IPS-20b (cell line): ENCODE measurements at regions not wholly inside any gene's neighbourhood (a gene's known extent, or its start where the extent isn't known, plus 50 kb on each side); places are given as distances from the start of the nearest gene placed in this dataset.

Source experiments
- H3K27ac ChIP-seq: one replicate; pipeline ENCODE4 v1.5.1; 2013; ENCODE audit warnings: low read length
- H3K27me3 ChIP-seq: 2 replicates; pipeline ENCODE4 v1.6.1; 2013; ENCODE audit warnings: mild to moderate bottlenecking, low read length, inconsistent platforms; ENCODE audit not compliant: insufficient read depth
- H3K36me3 ChIP-seq: 2 replicates; pipeline ENCODE4 v1.6.1; 2013; ENCODE audit warnings: low read depth, mild to moderate bottlenecking, inconsistent platforms, low read length, moderate library complexity; ENCODE audit not compliant: insufficient read depth
- H3K4me1 ChIP-seq: 2 replicates; pipeline ENCODE4 v1.6.1; 2013; ENCODE audit warnings: mild to moderate bottlenecking, control low read depth, inconsistent platforms, low read length, moderate library complexity; ENCODE audit not compliant: insufficient read depth
- H3K4me3 ChIP-seq: 2 replicates; pipeline ENCODE4 v1.5.1; 2013; ENCODE audit warnings: mild to moderate bottlenecking, low read length, inconsistent platforms
- H3K9ac ChIP-seq: 2 replicates; pipeline ENCODE4 v1.6.1; 2013; ENCODE audit warnings: low read depth, mild to moderate bottlenecking, inconsistent platforms, low read length, moderate library complexity
- H3K9me3 ChIP-seq: 2 replicates; pipeline ENCODE4 v1.6.1; 2013; ENCODE audit warnings: mild to moderate bottlenecking, low read depth, low read length, inconsistent platforms; ENCODE audit not compliant: insufficient read depth

DNA sequence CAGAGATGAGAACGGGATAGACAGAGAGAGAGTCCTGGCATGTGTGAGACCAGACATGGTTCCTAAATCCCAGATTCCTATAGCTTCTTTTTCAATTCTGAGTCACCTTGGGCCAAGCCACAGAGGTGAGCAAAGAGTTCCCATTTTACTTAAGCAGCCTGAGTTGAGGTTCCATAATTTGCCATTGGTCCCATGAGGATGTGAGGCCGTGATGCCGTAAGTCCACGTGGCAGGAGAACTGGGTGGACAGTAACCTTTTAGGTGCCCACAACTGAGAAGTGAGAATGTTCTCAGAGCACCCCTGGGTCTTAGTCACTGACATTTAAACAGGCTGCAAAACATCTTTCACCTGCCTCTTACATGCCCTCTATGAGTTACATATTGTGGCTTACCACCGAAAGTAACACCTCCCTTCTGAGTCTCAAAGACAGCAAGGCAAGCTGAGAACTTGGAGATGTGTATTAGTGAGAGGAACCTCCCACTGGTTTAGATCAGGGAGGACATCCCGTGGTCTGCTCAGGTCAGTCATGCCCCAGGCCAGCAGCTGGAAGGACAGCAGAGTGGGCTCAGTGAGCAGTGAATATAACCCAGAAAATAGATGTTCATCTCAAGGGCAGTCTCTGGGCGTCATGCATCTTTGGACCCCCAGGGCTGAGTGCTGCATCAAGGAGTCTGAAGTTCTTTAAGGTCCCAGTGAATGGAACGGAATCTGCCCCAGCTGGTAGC, 127.9 kb upstream of the LGALSL start:
- Histone ChIP-seq H3K9ac (no peak overlapping the region), H3K27ac (no peak overlapping the region), H3K4me3 (no peak overlapping the region), H3K27me3 (no peaks in the 10 kb centered on the region), H3K36me3 (no peaks in the 10 kb centered on the region), H3K9me3 (no peaks in the 10 kb centered on the region), H3K4me1 (peaks cover 19% of the 10 kb centered on the region)

DNA sequence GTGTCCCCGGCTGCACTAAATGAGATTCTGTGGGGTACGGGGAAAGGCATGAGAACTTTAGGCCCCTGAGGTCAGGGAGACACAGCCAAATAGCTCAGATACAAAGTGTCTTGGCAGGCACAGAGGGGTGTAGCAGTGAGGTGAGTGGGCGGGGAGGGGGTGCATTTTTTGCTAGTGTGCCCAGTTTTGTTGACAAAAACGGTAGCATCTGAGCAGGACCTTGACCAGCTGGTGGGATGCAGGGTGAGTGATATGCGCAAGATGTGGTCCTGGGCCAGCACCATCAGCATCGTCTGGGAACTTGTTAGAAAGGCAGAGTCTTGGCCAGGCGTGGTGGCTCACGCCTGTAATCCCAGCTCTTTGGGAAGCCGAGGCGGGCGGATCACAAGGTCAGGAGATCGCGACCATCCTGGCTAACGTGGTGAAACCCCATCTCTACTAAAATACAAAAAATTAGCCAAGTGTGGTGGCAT, 127.3 kb upstream of the LGALSL start:
- Histone ChIP-seq H3K4me1 (peaks cover 25% of the 10 kb centered on the region), H3K27ac (no peak overlapping the region), H3K9ac (no peak overlapping the region), H3K27me3 (no peaks in the 10 kb centered on the region), H3K9me3 (no peaks in the 10 kb centered on the region), H3K36me3 (no peaks in the 10 kb centered on the region), H3K4me3 (no peak overlapping the region)

DNA sequence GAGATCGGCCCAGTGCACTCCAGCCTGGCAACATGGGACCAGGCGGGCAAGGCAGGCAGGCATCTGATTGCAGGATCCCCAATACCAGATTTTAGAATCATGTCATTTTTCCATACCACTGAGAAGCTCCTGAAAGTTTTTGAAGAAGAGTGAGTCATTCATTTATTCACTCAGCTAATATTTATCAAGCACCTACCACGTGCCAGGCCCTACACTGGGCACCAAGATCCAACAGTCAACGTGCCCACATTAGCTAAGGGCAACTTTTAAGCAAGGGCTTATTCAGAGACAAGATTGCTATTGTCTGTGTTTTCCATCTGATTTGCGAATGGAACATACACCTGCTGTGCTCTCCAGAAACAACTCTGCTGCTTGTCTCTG, 126.8 kb upstream of the LGALSL start:
- no peaks in the 10 kb centered on the region for H3K27me3 ChIP-seq
- peaks cover 30% of the 10 kb centered on the region for H3K4me1 ChIP-seq
- H3K36me3 ChIP-seq, result no peaks in the 10 kb centered on the region
- no peak overlapping the region for H3K4me3 ChIP-seq
- no peaks in the 10 kb centered on the region for H3K9me3 ChIP-seq
- no peak overlapping the region for H3K9ac ChIP-seq
- no peak overlapping the region for H3K27ac ChIP-seq

DNA sequence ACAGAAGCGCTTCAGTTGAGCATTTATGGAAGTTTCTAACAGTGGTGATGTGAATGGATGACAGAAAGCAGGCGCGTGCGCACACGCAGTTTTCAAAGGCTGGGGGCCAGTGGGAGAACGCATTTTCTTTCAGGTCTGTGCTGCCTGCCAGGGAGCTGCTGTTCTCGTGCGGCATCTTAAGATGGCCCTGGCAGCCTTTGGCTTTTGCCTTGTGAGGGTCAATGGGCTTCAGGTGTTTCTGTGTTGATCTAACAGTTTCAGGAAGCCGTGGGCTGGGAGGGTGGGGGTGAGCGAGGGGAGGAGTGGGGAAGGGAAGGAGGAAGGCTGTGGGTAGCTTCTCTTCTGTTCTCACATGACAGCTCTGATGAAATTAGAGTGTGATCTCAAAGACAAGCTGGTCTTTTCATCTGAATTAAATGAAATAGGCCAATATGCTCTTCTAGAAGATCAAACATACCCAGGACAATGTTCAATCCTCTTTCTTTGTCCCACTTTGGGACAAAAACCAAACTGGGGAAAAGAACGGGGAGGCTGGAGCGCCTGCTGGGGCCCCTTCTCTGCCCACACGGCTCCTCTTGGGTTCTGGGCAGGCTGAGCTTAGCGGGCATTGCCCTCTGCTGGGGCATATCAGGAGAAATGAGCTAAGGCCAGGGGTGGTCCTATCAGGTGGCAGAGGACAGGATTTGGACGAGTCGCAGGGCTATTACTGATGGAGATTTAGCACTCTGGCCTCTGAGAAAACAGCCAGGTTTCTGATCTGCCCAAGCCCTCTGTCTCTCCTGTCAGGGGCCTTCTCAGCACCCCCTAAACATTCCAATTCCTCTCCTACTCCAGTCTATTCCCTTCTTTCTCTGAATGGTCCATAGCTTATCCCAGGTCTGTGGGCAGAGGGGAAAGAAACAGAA, 126.2 kb upstream of the LGALSL start:
- Histone ChIP-seq H3K9me3 (no peaks in the 10 kb centered on the region), H3K27ac (no peak overlapping the region), H3K4me3 (no peak overlapping the region), H3K9ac (no peak overlapping the region), H3K27me3 (no peaks in the 10 kb centered on the region), H3K4me1 (peaks cover 30% of the 10 kb centered on the region), H3K36me3 (no peaks in the 10 kb centered on the region)

DNA sequence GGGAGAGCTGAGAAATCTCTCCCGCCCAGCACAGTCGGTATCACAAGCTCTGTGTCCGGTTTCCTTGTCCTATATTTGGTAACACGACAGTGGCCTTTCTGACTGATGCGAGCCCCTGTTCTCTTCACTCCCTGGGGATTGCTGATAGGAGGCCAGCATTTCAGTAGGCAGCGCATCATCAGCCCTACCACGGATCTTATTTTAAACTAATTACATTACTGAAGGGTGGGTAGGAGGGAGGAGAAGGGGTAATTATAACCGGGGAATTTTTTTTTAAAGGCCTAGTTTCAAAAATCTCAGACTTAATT, 125.6 kb upstream of the LGALSL start:
- H3K27me3 ChIP-seq, result no peaks in the 10 kb centered on the region
- H3K4me1 ChIP-seq, result peaks cover 27% of the 10 kb centered on the region
- no peak overlapping the region for H3K9ac ChIP-seq
- no peaks in the 10 kb centered on the region for H3K9me3 ChIP-seq
- no peak overlapping the region for H3K4me3 ChIP-seq
- no peaks in the 10 kb centered on the region for H3K36me3 ChIP-seq
- H3K27ac ChIP-seq, result no peak overlapping the region

DNA sequence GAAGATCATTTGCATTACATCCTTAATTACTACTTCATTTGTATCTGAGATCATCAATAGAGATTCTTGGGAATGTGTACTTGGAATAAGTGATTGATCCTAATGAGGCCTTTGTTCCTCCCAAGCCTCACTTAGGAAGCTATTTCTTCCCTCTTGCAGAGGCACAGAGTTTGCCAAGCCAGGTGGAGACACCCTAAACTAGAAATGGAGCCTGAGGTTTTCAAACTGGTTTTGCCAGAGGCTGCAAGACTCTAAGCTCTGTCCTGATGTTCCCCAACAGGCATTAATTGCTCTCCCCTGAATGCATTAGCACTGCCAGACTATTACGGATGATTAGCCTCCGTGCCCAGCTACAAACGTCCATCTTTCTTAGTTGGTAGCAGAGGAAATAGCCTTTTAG, 125.2 kb upstream of the LGALSL start:
- Histone ChIP-seq H3K9ac (no peak overlapping the region), H3K9me3 (no peaks in the 10 kb centered on the region), H3K36me3 (no peaks in the 10 kb centered on the region), H3K4me3 (no peak overlapping the region), H3K27me3 (no peaks in the 10 kb centered on the region), H3K27ac (no peak overlapping the region), H3K4me1 (peaks cover 27% of the 10 kb centered on the region)

- no peaks in the 10 kb centered on the region for H3K27me3 ChIP-seq
- no peak overlapping the region for H3K4me3 ChIP-seq
- H3K36me3 ChIP-seq, result no peaks in the 10 kb centered on the region
- no peak overlapping the region for H3K9ac ChIP-seq
- no peaks in the 10 kb centered on the region for H3K9me3 ChIP-seq
- H3K27ac ChIP-seq, result no peak overlapping the region
- H3K4me1 ChIP-seq, result peaks cover 27% of the 10 kb centered on the region
Observed at GRCh38 chr2:64329848-64330247, 124.1 kb upstream of the LGALSL start.

GRCh38 chr2:64330281-64331113, 123.5 kb upstream of the LGALSL start:
- no peak overlapping the region for H3K4me3 ChIP-seq
- H3K27ac ChIP-seq, result no peak overlapping the region
- H3K4me1 ChIP-seq, result peaks cover 27% of the 10 kb centered on the region
- H3K27me3 ChIP-seq, result no peaks in the 10 kb centered on the region
- H3K36me3 ChIP-seq, result no peaks in the 10 kb centered on the region
- H3K9me3 ChIP-seq, result no peaks in the 10 kb centered on the region
- H3K9ac ChIP-seq, result peak overlapping the region; percentile 62; the same call in 1 of the 2 replicates

DNA sequence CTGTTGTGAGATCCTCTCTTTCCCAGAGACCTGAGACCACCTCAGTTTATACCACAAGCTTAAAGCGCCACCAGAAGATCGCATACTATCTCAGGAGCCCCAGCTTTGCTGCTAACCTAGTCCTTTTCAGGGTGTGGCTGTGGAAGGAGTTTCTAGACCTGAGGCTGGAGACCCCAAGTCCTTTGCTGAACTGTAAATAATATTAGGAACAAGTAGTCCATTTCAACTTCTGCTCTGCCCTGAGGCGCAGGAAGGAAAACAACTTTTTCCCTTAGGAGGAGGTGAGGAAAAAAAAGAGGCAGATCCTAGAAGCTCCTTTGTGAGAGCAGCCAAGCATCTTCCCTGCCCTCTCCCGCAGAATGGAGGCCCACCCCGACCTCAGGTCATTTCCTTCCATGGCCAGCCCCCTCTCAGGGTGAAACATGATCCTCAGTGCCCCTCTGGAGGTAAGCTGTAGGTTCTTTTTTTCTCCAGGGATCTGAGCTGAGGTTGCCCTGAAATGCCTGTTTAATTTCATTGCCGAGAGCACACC, 122.8 kb upstream of the LGALSL start:
- Histone ChIP-seq H3K4me3 (peak overlapping the region; percentile 44; the same call in 1 of the 2 replicates), H3K9ac (peak overlapping the region; percentile 61; the same call in 1 of the 2 replicates), H3K27me3 (no peaks in the 10 kb centered on the region), H3K4me1 (peaks cover 27% of the 10 kb centered on the region), H3K27ac (no peak overlapping the region), H3K9me3 (no peaks in the 10 kb centered on the region), H3K36me3 (no peaks in the 10 kb centered on the region)

DNA sequence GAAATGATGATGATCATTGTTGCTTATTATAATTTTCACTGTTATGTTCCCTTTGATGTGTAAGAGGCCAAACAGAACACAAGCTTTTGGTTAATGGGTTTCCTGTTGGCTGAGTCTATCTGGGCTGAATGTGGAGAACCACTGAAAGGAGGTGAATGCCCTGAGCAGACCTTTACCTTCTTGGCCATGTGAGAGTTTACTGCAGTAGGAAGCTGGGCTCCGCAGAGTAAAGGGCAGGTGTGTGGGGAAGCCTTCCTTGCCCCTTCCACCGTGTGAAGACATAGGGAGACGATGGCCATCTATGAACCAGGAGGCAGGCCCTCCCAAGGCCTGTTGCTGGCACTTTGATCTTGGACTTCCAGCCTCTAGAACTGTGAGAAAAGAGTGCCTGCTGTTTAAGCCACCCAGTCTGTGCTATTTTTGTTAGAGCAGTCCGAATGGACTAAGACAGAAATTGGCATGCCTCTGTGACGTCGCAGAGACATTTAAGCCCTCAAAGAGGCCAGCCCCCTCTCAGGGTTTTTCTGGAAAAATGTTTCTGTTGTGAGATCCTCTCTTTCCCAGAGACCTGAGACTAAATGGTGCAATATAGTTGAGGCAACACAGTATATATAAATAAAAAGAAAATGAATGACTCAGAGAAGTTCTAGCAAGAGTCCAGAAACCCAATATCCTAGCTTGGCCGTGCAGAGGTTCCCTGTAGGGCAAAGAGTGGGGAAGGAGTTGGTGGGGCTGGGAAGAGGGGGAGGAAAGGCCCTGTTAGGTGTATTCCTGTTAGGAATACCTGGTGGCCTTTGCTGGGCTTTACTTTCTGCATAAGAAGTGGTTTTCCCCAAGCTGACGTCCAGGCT, 121.9 kb upstream of the LGALSL start:
- H3K36me3 ChIP-seq, result no peaks in the 10 kb centered on the region
- H3K27me3 ChIP-seq, result no peaks in the 10 kb centered on the region
- peak overlapping the region; percentile 44; the same call in 1 of the 2 replicates for H3K4me3 ChIP-seq
- H3K4me1 ChIP-seq, result peaks cover 27% of the 10 kb centered on the region
- no peaks in the 10 kb centered on the region for H3K9me3 ChIP-seq
- H3K27ac ChIP-seq, result no peak overlapping the region
- no peak overlapping the region; the same call in 1 of the 2 replicates for H3K9ac ChIP-seq
